ENCODE measurements at regions not wholly inside any gene's neighbourhood (a gene's known extent, or its start where the extent isn't known, plus 50 kb on each side); places are given as distances from the start of the nearest gene placed in this dataset.

DNA sequence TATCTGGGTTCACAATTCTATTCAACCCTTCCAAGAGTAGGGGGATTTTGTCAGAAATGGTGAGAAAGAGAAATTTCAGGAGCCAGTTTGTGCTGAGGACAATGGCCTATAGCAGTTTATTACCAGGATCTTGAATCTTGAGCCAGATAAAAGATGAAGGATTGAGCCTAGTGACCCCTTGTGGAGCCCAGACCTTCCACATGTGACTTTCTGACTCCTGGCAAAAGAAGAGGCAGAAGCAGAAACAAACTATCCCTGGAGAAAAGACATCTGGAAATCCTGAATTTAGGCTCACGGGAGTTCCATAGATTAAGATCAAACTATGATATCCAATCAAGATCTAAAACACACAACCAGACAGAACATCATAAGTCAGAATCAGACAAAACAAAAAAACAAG lies 60.9 kb upstream of the CHRM2 start:
- DNase-seq, result no peak

DNA sequence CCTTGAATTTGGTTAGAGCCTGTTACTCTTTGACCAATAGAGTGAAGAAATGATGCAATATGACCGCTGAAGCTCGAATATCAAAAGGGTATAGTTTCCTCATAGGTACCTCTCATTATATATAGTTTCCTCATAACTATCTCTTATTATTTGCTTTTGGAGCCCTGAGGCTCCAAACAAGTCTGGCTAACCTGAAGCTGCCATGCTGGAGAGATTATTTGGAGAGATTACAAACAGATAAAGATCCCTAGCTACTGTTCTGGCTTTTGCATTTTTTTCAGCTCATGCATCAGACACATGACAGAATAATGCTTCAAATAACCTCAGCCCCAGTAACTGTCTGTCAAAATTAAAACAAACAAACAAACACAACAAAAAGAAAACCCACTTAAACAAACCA lies 65.4 kb upstream of the CHRM2 start:
- no peak for DNase-seq

DNA sequence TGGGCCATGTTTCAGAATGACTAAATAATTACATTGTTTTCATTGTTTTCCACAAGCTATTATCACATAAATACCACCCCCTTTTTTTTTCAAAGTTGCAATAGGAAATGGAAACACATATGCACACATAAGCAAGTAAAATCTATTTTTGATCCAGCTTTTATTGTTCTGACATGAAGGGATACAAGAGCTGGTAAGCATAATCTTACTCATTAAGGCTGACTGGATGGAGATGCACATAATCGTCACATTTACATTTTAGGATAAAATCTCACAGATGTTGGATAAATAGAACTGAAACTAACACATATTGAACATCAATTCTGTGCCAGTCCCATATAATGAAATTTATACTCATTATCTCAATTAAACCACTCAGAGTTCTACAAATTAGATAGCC lies 84.5 kb upstream of the CHRM2 start:
- DNase-seq, result no peak

DNA sequence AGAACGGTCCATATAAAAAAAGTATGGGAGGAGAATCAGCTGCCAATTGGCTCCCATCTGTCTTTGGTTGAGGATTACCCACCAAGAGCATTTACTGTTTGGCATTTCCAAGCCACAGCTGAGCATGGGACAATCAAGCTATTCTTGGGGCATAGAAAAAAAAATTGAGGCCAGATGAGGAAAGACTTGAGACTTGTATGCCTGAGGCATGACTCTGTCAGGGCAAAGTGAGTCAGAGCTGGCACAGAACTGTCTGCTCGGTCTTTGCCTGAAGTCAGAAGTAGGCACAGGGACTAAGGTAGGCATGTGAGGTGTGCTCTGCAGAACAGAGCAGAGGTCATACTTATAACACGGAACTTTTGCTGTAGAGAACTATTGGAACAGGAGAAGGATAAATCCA lies 126.5 kb upstream of the CHRM2 start:
- DNase-seq, result no peak

DNA sequence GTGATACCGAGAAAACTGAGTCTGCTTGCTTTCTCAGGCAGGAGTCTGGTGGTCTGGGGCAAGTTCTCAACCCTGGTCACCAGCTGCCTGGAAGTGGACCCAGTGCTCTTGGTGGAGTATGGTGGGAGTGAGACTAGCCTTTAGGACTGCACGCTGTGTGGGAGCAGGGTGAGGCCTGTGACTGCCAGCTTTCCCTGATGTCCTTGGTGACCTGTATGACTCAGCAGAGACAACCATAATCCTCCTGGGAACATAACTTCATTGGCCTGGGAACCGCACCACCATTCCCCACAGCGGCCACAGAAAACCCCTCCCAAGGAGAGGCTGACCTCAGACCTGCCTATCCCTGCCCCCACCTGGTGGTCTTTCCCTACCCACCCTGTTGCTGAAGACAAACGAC lies 139.5 kb upstream of the CHRM2 start:
- no peak for DNase-seq

DNA sequence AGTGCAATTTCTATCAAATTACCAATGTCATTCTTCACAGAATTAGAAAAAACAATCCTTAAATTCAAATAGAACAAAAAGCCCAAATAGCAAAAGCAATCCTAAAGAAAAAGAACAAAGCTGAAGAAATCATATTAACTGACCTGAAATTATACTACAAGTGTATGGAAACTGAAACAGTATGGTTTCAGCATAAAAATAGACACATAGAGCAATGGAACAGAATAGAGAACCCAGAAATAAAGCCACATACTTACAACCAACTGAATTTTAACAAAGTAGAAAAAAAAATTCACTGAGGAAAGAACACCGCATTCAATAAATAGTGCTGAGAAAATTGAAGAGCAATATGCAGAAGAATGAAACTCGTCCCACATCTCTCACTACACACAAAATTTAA lies 142.0 kb upstream of the CHRM2 start:
- DNase-seq, result no peak

DNA sequence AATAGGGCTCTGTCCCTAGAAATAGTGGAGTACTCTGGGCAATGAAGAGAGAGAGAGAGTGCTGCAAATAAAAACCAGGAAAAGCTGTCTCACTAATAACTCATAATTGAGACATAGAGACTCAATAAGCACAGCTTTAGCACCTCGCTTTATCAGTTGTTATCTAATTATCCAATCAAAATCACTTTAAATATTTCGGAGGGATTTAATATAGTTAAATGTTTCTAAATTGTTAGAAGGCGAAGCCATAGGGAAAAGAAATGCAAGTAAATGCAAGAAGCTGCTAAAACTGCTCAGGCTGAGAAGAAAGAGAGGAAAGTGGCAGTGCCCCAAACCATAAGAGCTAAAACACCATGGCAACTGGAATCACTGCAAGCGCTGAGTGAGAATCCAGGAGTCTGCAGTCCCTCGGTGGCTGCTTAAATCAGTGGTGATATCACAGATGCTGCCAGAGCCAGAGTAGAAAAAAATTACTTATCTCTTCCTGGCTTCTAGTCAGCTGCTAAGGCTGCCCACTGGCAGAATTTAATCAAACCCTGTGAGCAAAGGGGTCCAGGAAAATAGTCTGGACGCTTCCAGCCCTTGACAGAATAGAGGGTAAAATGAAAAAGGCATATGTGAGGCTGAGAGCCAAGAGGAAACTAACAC lies 150.4 kb upstream of the CHRM2 start:
- no peak for DNase-seq

DNA sequence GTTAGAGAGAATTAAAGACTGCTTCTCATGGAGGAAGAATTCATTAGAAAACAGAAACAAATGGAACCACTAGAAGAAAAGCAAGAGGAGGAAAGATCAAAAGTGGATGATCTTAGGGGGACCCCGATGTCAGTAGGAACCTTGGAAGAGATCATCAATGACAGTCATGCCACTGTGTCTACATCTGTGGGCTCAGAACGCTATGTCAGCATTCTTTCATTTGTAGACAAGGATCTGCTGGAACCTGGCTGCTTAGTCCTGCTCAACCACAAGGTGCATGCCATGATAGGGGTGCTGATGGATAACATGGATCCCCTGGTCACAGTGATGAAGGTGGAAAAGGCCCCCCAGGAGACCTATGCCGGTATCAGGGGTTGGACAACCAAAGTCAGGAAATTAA lies 154.4 kb upstream of the CHRM2 start:
- DNase-seq, result no peak

DNA sequence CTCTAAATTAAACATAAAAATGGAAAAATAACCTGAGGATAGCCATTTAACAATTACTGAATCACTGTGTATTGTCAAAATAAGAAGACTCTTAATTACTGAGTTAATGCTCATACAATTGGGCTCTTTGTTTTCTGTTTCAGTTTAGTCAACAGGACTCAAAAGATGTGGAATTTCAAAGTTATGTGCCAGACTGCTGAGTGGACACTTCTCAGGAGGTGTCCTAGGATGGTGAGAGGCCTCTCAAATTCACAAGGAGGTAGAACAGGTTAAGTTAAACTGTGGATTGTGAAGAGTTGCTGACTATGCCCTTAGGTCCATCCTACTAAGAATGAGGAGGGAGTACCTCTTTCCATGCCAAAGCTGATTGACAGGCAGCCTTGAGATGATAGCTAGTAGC lies 157.7 kb upstream of the CHRM2 start:
- no peak for DNase-seq

DNA sequence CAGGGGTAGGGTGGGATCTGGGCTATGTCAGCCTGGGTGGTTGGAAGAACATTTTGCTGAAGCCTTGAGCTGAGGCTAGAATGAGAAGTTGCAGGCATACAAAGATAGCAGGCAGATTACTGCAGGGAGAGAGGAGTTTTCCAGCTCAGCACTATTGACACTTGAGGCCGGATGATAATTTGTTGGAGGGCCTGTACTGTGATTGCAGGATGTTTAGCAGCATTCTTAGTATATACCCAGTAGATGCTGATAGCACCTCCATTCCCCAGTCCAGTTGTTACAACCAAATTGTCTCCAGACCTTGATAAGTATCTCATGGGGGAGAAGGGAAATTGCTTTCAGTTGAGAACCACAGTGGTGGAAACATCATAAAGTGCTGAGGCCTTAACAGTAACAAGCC lies 158.6 kb upstream of the CHRM2 start:
- no peak for DNase-seq

DNA sequence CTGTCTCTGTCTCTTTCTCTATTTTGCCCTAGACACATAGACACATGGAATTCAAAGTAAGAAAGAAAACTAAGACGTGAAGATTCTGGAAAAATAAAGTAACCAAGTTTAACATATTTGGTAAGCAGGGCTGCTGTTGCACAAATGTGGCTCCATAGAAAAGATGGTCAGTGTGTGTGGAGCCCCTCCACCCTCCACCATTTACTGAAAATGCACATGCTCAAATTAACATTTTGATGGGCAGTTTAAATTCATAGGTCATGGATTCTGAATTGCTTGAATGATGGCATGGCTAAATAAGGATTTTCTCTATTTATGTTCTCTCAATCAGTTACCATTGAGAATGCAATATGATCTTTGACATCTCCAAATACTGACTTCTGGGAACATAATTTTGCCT lies 165.5 kb upstream of the CHRM2 start:
- DNase-seq, result no peak

DNA sequence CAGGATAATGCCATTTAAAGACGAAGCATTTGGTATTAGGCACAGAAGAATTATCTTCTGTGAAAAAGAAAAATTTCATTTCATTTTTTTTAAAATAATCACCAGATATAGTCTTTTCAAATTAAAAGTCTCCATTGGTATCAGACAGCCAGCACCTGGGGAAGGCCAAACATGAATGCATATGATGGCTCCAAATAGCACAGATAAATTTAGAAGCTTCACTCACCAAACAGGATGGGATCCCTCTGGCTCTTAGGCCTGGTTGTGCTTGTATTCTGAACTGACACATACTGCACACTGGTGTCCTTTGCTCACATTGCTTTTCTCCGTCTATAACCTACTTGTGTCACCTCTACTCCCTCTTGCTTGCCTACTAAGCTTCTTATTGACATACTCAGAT lies 169.5 kb upstream of the CHRM2 start:
- DNase-seq, result no peak

DNA sequence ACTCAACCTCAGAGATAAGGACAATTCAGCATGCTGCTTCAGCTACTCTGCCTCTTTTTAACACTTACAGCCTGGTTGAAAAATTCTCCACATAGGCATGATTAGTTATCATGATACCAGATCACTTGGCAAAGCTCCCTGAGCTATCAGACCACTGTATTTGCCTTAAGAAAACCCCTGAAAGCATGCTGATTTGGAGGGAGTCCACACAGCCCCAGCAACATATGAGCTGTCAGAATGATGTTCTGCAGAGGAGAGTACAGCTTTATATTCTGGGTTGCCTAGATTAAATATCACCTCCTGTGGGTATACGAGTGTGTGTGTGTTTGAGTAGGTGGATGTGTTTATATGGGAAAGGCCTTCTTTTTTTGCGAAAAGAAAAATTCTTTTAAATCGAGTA lies 170.2 kb upstream of the CHRM2 start:
- DNase-seq, result no peak

DNA sequence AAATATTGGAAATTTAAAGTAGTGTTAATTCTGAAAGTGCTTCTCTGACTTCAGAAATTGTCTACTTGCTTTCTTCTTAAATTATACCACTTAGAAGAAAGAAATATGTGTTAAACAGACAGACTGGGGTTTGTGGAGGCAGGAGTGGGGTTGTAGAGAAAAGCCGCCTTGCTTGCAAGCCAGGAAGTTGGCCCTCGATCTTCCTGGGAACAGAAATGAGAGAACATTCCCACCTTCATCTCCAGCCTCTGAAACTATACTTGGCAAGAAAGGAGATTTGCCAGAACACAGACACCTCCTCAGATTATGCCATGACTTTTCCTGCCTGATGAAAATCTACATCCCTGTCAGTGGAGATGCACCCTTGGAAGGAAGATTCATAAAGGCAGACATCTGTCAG lies 171.2 kb upstream of the CHRM2 start:
- no peak for DNase-seq

DNA sequence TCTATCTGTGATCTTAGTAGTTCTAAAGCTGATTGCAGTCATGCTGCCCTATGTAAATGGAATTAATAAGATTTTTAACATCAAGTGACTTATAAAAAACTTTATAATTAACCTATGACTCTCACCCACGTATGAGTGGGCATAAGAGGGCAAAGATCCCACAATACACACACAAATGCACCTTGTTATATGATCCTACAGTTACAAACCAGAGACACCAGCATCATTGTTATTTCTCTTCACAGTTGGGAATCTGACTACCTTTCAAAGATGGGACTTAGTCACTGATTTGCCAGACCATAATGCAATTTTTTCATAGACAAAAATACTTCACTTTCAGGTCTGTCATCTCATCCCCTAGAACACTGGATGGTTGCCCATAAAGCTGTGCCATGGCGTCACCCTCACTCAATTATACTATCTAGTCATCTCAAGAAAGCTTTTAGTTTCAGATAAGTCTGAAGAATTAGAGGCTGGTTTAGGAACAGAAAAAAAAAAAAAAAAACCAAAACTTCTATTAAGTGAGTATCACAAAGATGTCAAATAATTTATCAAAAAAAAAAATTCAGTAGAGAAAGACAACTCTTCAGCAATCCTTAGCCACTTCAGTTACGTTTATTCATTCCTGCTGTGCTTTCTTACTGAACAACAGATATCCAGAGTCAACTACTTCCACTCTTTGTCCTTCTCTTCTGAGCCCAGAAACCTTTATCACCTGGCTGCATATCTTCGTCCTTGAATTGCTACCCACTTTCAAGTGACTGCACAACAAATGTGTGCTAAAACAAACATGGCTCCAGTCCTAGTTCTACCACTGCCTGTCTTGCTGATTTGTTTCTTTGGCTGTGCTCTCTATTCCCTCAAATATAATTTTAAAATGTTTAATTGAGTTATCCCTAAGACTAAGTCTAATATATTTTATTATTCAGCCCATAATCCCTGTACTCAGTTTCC lies 175.0 kb upstream of the CHRM2 start:
- no peak for DNase-seq

DNA sequence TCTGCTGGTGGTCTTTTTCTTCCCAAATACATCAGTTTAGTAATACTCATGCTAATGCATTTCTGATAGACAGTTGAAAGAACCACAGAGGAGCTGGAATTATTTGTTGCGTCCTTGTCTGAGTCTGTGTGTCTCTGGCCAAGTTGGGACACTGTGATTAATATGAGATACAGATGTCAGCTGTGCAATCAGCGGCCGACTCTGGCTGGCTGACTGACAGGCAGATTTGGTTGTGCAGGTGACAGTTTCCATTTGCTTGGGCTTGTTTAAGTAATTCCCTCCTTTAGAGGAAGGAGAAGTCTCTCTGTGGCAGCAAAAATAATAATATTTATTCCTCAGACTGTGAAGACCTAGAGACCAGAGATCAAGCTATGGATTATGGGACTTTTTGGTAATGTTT lies 176.2 kb upstream of the CHRM2 start:
- DNase-seq, result no peak

DNA sequence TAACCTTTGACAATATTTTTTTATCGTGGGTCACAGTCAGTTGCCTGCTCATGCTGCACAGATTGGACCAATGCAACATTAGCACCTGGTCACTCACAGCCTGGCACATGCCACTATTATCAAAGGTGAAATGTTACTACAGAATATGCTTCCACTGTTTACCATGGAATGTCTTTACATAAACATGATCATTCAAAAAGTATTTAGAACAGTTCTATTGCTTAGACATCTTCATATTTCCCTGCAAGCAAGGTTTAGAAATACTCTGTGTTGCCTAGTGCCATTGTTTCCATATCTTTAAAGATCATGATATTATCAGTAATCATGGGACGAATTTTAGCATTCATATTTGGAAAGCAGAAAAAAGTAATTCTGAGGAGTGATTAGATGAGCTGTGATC lies 179.9 kb upstream of the CHRM2 start:
- no peak for DNase-seq

DNA sequence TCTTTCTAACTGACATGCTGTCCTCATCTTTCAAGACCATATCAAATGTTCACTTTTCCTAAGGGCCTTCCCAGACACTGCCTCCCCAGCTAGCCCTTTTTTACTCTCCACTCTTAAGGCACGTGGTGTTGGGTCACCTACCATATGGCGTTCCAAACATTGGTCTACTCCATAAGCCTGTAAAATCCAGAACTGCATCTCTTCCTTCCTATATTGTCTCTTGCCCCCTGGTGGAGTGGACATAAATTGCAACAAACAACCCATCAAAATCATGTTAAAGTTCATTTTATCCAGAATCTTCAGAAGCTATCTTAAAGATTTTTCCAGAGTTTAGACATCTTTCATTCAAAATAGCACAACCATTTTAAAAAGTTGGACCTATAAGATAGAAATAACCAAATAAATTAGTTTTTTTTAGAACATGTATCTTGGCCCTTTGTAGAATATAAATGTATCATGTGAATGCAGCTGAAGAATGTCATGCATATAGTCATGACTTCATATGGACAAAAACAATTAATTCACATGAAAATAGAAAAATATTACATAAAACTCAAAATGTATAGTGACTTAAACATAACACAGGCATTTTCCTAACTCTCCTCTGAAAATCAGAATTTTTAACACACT lies 180.6 kb upstream of the CHRM2 start:
- peak; percentile 7 for DNase-seq

DNA sequence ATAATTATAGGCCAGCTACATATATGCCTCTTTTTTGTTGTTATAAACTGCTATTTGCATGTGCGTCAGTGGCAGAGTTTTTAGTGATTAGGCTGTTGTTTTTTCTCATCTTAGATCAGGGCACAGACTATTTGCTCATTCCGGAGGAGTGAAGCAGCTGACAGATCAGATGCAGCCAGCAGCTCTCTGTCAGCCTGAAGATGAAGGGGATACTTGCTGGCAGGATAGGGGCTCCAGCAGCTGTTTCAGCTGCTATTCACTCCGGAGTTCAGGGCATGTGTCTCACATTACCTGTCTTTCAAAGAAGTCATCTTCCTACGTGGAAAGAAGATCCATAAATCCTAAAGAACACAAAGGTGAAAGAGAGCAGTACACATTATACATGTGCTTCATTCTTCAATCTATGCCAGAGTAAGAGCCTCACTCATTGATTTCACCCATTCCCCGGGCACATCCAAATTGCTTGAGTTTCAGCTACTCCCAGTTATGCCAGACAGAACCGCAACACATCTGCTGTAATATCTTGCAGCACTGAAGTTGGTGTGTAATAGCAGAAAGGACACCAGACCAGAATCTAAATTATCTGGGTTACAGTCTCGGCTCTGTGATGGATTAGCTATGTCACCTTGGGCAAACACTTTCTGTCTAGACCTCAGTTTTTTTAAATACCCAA lies 182.8 kb upstream of the CHRM2 start:
- no peak for DNase-seq

DNA sequence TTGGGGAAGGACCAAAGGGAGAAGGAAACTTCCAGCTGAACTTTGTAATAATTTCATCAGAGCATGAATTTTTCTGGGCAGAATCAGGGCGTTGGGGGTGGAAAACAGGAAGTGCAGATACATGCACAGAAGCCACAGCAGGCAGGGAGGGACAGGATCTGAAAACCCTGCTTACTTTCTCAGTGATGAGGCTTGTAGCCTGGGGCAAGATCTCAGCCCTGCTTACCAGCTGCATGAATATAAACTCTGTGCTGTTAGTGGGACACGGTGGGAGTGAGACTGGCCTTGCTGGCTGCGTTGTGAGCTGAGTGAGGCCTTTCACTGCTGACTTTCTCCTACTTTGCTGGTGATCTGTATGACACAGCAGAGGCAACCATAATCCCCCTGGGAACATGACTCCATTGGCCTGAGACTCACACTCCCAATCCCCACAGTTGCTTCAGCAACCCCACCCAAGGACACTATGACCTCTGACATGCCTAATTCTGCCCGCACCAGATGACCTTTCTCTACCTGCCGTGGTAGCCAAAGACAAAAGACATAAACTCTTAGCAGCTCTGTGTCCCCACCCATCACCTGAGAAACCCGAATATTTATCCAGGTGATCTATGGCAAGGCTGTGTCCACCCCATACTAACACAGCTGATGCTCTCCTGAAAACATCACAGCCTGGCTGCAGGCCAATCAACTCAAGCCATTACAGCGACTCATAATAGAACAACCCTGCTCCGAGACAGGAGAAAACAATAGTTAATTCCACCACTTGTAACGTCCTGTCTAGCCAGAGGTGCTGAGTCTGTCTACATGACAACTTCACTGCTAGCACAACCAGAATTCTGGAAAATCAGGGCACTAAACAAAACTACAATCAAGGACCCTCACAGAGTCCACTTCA lies 190.7 kb upstream of the CHRM2 start:
- DNase-seq, result peak; percentile 70

DNA sequence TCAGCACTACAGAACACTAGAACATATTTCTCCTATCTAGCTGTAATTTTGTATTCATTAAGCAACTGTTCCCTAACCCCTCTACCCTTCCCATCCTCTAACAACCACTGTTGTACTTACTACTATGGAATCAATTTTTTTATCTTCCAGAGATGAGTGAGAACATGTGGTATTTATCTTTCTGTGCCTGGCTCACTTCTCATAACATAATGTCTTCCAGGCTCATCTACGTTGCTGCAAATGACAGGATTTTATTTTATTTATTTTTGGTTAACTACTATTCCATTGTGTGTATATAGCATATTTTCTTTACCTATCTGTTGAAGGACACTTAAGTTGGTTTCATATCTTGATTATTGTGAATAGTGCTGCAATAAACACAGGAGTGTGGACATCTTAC lies 200.9 kb upstream of the CHRM2 start:
- no peak for DNase-seq

DNA sequence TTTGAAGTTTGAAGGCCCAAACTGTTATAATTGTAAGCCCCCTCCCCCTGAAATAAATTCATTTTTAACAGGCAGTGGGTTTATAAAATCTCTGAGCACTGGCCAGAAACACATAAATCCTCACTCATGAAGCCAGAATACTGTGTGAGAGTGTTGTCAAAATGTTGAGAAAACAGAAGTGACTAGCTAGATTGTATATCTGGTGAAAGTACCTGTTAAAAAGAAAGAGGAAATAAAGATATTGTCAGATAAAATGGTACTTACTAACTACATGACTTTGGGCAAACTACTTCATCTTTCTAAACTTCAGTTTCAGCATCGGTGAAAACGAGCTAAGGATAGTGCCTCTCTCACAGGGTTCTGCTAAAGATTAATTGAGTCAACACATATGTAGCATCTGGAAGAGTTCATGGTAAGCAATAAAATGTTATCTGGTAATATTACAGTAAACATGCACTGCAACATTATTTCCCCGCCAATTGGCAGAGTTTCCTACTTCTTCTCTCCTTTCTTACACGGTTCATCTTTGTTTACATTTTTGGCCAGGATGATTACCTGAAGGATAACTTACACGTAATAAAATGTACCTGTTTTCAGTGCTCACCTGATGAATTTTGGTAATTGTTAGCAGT lies 202.5 kb upstream of the CHRM2 start:
- no peak for DNase-seq

All from fibroblast of skin of right biceps (primary cell).